ENCODE measurements at regions not wholly inside any gene's neighbourhood (a gene's known extent, or its start where the extent isn't known, plus 50 kb on each side); places are given as distances from the start of the nearest gene placed in this dataset.

GRCh38 chr9:107644733-107645463 lies 155.3 kb upstream of the KLF4 start:
- no peak for DNase-seq (ENCODE audit: low spot score)

DNA sequence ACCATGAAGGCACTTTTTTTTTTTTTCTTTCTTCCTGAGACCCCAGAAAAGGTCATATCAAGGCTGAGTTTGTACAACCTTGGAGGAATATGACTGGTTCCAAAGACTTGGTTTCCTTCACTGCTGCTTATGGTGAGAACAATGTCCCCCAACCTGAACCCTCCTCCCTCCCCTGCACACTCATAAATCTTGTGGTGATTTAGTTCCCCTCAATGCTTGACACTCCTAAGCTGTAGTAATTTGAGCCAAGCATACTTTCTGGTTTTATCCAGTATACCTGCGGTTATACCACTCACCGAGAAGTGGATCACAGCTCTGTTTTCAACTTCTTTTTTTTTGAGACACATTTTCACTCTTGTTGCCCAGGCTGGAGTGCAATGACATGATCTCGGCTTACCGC lies 149.9 kb upstream of the KLF4 start:
- no peak for DNase-seq (ENCODE audit: low spot score)

- DNase-seq (ENCODE audit: low spot score) = peak; percentile 81
Measured at GRCh38 chr9:107638521-107639310, 149.1 kb upstream of the KLF4 start.

DNA sequence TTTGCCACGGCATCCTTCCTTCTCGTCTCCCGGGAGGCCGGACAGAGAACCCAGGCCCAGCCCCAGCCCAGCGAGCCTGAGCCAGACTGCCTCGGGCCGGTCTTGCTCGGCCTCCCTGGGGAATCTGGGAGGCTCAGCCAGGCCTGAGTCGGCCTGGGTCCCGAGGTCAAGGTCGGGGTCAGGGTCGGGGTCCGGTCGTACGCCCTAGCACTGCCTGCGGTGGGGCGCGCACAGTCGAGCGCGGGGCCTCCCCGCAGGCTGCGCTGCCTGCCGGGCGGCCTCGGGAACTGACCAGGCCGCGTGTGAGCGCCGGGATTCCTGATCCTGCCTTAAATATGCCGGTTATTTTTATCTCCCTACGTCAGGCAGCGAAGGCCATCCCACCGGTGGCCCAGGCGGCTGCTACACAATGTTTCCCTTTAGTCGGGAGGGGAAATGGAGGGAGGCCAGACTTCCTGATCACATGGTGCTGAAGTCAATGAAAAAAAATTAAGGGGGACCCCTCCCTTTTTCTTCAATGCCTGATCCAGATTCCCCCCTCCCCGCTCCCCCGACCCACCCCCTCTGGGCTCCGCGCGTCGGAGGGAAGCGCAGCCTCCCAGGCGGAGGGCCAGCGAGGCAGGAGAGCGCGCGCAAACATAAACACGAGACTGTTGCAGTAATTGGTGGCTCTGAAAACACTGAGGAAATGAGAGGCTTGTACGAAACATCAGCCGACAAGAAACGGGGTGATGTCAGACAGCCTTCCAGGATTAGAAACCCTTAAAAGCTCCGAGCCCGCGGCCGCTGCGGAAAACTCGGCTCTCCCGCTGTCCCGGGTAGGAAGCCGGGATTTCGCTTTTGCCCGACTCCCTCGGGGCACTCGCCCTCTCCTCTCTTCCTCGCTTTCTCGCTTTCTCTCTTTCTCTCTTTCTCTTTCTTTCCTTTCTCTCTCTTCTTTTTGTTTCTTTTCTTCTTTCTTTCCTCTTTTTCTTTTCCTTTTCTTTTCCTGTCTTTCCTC lies 148.2 kb upstream of the KLF4 start:
- DNase-seq (ENCODE audit: low spot score) = peak; percentile 96

DNA sequence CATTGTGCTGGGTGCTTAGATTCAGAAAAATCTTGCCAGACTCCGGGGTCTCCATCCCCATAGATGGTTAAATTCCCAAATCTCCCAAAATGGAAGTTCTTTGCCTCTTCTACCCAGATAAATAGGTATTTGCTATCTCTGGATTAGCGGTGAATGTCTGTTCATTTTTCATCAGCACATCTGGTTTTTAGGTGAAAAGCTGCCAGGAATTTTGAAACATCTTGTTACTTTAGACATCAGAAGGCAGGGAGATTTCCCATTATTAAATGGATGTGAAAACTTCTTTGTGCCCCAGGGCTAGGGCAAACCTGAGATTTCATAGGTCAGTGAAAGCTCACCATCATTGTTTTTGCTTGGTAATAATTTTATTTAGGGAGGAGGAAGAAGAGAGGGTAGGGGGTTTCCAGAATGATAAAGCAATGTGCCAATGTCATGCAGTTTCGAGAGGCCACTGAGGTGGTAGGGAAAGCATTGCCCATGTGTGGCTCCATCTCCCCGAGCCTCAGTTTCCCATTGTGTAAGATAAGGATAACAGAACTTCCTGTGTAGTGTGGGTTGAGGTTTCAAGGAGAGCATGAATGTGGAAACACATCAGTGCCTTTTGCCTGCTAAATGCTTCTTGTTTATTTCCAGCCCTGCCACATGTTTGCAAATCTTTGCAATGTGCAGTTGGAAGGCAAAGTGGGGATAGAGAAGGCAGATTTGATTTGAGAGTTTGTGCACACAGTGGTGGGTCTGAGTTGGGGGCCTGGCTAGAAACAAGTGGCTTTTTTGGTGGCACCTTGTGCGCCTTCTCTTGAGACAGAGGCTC lies 147.2 kb upstream of the KLF4 start:
- no peak for DNase-seq (ENCODE audit: low spot score)

DNA sequence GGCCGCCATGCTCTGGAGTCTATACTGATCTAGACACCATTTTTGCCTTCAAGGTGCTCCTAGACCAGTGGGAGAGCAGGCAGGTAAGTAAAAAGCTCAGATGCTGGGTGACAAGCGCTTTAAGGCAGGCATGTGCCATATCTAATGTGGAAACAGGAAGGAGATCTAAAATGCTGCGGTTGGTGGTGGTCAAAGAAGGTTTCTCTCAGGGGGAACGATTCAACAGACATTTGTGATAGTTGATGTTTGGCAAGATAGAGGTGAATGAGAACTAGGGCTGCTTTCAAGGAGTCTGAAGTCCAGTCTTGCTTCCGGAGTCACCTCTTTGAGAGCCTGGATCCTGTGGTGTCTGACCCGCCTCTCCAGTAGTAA lies 146.2 kb upstream of the KLF4 start:
- no peak for DNase-seq (ENCODE audit: low spot score)

GRCh38 chr9:107635101-107635802 lies 145.7 kb upstream of the KLF4 start:
- no peak for DNase-seq (ENCODE audit: low spot score)

- DNase-seq (ENCODE audit: low spot score) = no peak
Measured at GRCh38 chr9:107633406-107633805, 143.8 kb upstream of the KLF4 start.

DNA sequence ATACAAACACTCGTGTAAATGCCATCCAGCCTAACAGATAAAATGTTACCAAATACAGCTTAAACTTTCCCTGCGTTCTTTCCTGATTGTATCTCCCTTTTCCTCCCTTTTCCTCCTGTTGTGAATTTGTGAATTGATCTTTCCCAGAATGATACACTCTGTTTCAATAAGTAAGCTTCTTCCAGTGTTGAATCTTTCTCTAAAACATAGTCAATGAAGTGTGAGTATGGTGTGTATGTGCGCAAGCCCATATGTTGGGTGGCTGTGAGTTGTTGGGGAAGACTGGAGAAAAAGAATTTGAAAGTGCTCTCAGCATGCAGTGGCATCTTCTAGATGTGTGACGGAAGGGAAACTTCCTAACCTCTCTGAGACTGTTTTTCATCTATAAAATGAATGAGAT lies 143.1 kb upstream of the KLF4 start:
- DNase-seq (ENCODE audit: low spot score) = no peak

DNA sequence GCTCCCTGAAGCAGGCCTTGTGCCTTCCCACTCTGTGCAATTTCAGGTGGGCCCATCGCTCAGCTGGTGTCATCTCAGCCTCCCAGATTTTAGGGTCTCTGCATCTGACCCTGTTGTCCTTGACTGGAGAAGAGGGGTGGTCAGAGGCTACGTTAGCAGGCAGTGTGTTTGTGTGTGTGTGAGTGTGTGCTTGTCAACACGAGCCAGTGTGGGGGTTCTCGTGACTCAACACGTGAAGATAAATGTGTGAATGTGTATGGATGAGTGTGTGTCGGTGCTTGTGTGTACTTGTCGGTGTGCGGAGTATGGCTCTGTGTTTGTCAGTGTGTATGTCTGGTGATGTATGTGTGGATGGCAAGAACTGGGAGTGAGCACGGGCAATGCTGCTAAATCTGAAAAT lies 142.6 kb upstream of the KLF4 start:
- DNase-seq (ENCODE audit: low spot score) = no peak

DNA sequence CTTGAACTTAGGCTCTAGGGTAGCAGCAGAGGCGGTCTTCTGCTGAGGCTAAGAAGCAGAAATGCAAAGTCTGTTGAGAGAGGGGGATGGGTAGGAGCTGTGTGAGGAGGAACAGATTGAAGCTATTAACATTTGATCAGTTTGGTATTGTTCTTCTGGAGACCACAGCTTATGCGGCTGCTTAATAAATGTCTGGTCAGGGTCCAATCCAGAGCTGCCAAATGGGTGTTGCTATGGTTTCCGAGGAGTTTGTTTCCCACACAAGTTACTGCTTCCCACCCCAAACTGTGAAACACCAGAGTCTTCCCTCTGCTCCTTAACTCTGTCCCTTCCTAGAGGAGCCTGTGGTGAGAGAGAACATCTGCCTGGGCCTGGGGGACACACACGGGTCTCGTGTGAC lies 142.2 kb upstream of the KLF4 start:
- peak; percentile 85 for DNase-seq (ENCODE audit: low spot score)

GRCh38 chr9:107630156-107630555 lies 140.6 kb upstream of the KLF4 start:
- DNase-seq (ENCODE audit: low spot score) = no peak

DNA sequence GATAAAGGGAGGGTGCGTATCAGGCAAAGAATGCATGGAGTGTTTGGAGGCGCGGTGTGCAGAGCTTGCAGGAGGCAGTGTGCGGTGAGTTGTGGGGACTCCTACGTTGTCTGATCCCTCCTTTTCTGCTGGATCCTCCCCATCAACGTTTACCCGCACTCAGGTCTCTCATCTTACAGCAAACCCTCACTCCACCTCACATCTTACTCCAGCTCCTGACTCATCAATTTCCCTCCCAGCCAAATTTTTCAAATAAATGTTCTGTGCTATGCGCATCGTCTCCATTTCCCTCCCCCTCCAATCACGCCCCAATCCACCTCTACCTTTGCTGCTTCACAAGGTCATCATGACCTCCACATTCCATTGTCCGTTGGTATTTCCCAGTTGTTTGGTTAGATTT lies 138.9 kb upstream of the KLF4 start:
- DNase-seq (ENCODE audit: low spot score) = no peak

DNA sequence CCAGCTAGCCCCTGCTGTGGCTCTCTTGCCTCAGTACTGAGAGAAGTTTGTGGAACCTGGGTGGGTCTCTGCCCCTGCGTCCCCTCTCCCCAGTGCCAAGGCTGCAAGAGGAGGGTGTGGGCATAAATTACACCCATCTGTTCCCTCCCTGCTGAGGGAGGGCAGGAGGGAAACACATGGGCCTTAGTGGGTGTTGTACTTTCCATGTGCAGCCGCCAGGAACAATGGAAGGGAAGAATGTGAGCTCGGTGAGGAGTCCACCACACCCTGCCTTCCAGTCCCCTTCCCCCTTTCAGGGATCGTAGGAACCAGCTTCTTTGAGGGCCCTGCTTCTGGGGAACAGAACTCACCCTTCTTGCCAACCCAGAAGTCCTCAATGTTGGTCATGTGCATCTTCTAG lies 138.2 kb upstream of the KLF4 start:
- no peak for DNase-seq (ENCODE audit: low spot score)

- no peak for DNase-seq (ENCODE audit: low spot score)
Measured at GRCh38 chr9:107626118-107626517, 136.5 kb upstream of the KLF4 start.

DNA sequence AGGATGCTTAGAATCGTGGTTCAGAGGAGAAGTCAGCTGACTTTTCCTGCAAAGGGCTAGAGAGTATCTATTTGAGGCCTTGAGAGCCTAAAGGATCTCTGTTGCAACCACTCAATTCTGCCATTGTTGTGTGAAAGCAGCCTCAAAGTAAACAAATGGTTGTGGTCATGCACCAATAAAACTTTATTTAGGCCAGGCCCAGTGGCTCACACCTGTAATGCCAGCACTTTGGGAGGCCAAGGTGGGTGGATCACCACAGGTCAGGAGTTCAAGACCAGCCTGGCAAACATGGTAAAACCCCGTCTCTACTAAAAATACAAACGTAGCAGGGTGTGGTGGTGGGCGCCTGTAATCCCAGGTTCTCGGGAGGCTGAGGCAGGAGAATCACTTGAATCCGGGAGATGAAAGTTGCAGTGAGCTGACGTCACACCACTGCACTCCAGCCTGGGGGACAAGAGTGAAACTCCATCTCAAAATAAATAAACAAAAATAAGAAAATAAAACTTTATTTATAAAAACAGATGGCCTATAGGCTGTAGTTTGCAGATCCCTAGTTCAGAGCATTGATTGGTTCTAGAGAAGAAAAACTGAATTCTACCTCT lies 135.9 kb upstream of the KLF4 start:
- DNase-seq (ENCODE audit: low spot score) = no peak

DNA sequence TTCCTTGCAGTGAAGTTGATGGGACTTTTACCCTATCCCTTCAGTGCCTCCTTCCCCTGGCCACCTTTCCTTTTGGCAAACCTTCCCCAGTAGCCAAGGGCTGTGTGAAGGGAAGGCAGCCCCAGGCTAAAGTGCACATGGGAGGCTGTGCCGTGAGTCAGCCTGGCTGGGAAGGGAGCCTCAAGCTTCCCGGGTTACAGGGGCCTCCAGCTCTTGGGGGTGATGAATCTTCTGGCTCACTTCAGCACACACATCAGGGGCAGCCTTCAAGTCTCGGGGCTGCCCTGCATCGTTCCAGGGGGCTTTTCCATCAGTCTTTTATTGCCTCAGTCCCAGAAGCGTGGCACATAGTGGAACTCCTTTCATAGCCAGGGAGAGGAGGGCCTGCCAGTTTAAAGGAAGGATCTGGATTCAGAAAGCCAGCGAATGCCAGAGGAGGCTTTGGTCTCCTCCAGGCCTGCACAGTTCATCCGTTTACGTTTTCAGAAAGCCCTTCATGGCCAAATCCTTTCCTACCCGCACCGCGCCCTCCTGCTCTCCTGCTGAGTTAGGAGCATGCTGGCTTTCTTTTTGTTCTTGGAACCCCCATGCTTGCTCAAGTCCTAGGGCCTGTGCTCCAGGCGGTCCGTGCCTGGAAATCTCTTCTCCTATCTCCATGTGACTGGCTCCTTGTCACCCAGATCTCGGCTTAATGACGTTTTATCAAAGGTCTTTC lies 134.8 kb upstream of the KLF4 start:
- no peak for DNase-seq (ENCODE audit: low spot score)

DNA sequence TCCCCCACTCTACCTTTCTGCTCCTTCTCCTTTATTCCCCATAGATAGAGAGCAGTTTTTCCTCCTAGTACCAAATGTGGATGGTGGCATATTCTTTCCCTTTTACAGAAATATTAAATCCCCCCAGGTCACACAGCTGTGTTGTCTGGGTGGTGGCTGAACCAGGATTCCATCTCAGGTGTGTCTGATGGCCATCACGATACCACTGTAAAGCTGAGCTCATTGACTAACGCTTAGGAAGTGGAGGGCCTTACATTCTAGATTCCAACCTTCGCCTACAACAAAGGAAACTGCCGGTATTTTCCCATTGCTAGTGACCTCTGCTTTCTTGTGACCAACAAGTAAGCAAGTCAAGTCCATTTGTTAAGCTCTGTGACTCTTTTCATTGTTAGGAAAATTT lies 131.9 kb upstream of the KLF4 start:
- no peak for DNase-seq (ENCODE audit: low spot score)

- DNase-seq (ENCODE audit: low spot score) = no peak
Measured at GRCh38 chr9:107620801-107621200, 131.2 kb upstream of the KLF4 start.

GRCh38 chr9:107620236-107620635 lies 130.7 kb upstream of the KLF4 start:
- DNase-seq (ENCODE audit: low spot score) = no peak
